Activated naive CD8-positive, alpha-beta T cell treated with anti-CD3 and anti-CD28 coated beads, Interleukin-2, amount 10 ng/mL, durations not matched to agents 7 days and 5 days (primary cell): ENCODE measurements at regions not wholly inside any gene's neighbourhood (a gene's known extent, or its start where the extent isn't known, plus 50 kb on each side); places are given as distances from the start of the nearest gene placed in this dataset.
"Not testable (repeated sequence)": the region's sequence is repeated elsewhere in the genome, so short reads cannot be mapped to it uniquely, and the experiment has no call there.

Experiments used
- ATAC-seq: fragments of 150-1000 bp; cut with Tn5 transposase; one replicate; pipeline ENCODE4 v1.10.0; 2021; ENCODE audit warnings: low read depth, moderate library complexity
- POLR2A ChIA-PET: fragments of 350-600 bp; sonication (Branson Sonifier 250); formaldehyde crosslinking; loops from one replicate; lab custom pipeline; 2021; ENCODE audit warnings: antibody characterized with exemption; lab: Charles Lee
- DNase-seq: peaks from one replicate; pipeline ENCODE4 v3.0.0; 2021
- H3K27ac Mint-ChIP-seq: one replicate; pipeline ENCODE4 v1.8.0; 2022; ENCODE audit warnings: mild to moderate bottlenecking, mixed read lengths
- H3K27me3 Mint-ChIP-seq: one replicate; pipeline ENCODE4 v1.8.0; 2022; ENCODE audit warnings: mild to moderate bottlenecking, moderate library complexity, mixed read lengths
- H3K36me3 Mint-ChIP-seq: one replicate; pipeline ENCODE4 v1.8.0; 2021; ENCODE audit warnings: mild to moderate bottlenecking, mixed read lengths
- H3K4me1 Mint-ChIP-seq: one replicate; pipeline ENCODE4 v1.8.0; 2021; ENCODE audit warnings: mixed read lengths
- H3K4me3 Mint-ChIP-seq: one replicate; pipeline ENCODE4 v1.8.0; 2022; ENCODE audit warnings: mild to moderate bottlenecking, moderate library complexity, mixed read lengths
- H3K9me3 Mint-ChIP-seq: one replicate; pipeline ENCODE4 v1.8.0; 2021; ENCODE audit warnings: mixed read lengths

GRCh38 chr4:138643827-138644226 lies 371.8 kb upstream of the NOCT start:
- POLR2A ChIA-PET, result no interaction called here
- Mint-ChIP-seq H3K36me3 (no peaks in the 10 kb centered on the region), H3K4me3 (no peak overlapping the region), H3K27me3 (no peaks in the 10 kb centered on the region), H3K9me3 (no peaks in the 10 kb centered on the region), H3K27ac (no peak overlapping the region), H3K4me1 (no peaks in the 10 kb centered on the region)
- DNase-seq, result no peak
- ATAC-seq, result no peak

- H3K36me3 Mint-ChIP-seq, result no peaks in the 10 kb centered on the region
- no peak overlapping the region for H3K4me3 Mint-ChIP-seq
- DNase-seq, result no peak
- no peak overlapping the region for H3K27ac Mint-ChIP-seq
- ATAC-seq, result no peak
- POLR2A ChIA-PET, result no interaction called here
- H3K9me3 Mint-ChIP-seq, result no peaks in the 10 kb centered on the region
- no peaks in the 10 kb centered on the region for H3K4me1 Mint-ChIP-seq
- peaks cover 4% of the 10 kb centered on the region for H3K27me3 Mint-ChIP-seq
Observed at GRCh38 chr4:138639018-138639741, 376.4 kb upstream of the NOCT start.

- peaks cover 4% of the 10 kb centered on the region for H3K27me3 Mint-ChIP-seq
- H3K4me3 Mint-ChIP-seq, result no peak overlapping the region
- ATAC-seq, result no peak
- H3K36me3 Mint-ChIP-seq, result no peaks in the 10 kb centered on the region
- no peaks in the 10 kb centered on the region for H3K4me1 Mint-ChIP-seq
- no peak for DNase-seq
- POLR2A ChIA-PET, result no interaction called here
- no peak overlapping the region for H3K27ac Mint-ChIP-seq
- no peaks in the 10 kb centered on the region for H3K9me3 Mint-ChIP-seq
Observed at GRCh38 chr4:138636781-138637180, 378.8 kb upstream of the NOCT start.

GRCh38 chr4:138634915-138635314 lies 380.7 kb upstream of the NOCT start:
- H3K27me3 Mint-ChIP-seq, result peaks cover 4% of the 10 kb centered on the region
- DNase-seq (no peak), ATAC-seq (no peak)
- no peak overlapping the region for H3K27ac Mint-ChIP-seq
- no peak overlapping the region for H3K4me3 Mint-ChIP-seq
- H3K9me3 Mint-ChIP-seq, result no peaks in the 10 kb centered on the region
- no peaks in the 10 kb centered on the region for H3K36me3 Mint-ChIP-seq
- POLR2A ChIA-PET, result no interaction called here
- no peaks in the 10 kb centered on the region for H3K4me1 Mint-ChIP-seq

GRCh38 chr4:138633580-138633904 lies 382.0 kb upstream of the NOCT start:
- Mint-ChIP-seq H3K4me3 (no peak overlapping the region), H3K27me3 (peaks cover 4% of the 10 kb centered on the region), H3K36me3 (no peaks in the 10 kb centered on the region), H3K4me1 (no peaks in the 10 kb centered on the region), H3K27ac (no peak overlapping the region), H3K9me3 (no peaks in the 10 kb centered on the region)
- ATAC-seq (no peak), DNase-seq (no peak)
- POLR2A ChIA-PET, result no interaction called here

GRCh38 chr4:138632856-138633579 lies 382.6 kb upstream of the NOCT start:
- no peaks in the 10 kb centered on the region for H3K4me1 Mint-ChIP-seq
- no peak overlapping the region for H3K4me3 Mint-ChIP-seq
- no peaks in the 10 kb centered on the region for H3K9me3 Mint-ChIP-seq
- no peak for ATAC-seq
- peaks cover 4% of the 10 kb centered on the region for H3K27me3 Mint-ChIP-seq
- POLR2A ChIA-PET, result no interaction called here
- DNase-seq, result no peak
- no peaks in the 10 kb centered on the region for H3K36me3 Mint-ChIP-seq
- no peak overlapping the region for H3K27ac Mint-ChIP-seq

GRCh38 chr4:138630666-138631065 lies 384.9 kb upstream of the NOCT start:
- no peak overlapping the region for H3K27ac Mint-ChIP-seq

GRCh38 chr4:138629669-138630068 lies 385.9 kb upstream of the NOCT start:
- no peak for ATAC-seq
- no peak for DNase-seq
- POLR2A ChIA-PET, result no interaction called here
- no peaks in the 10 kb centered on the region for H3K27me3 Mint-ChIP-seq
- H3K4me1 Mint-ChIP-seq, result no peaks in the 10 kb centered on the region
- no peaks in the 10 kb centered on the region for H3K36me3 Mint-ChIP-seq
- H3K4me3 Mint-ChIP-seq, result no peak overlapping the region
- H3K9me3 Mint-ChIP-seq, result no peaks in the 10 kb centered on the region
- no peak overlapping the region for H3K27ac Mint-ChIP-seq

More at GRCh38 chr4:138630666-138631065, 384.9 kb upstream of the NOCT start:
- Mint-ChIP-seq H3K9me3 (no peaks in the 10 kb centered on the region), H3K36me3 (no peaks in the 10 kb centered on the region), H3K27me3 (no peaks in the 10 kb centered on the region), H3K4me3 (no peak overlapping the region), H3K4me1 (no peaks in the 10 kb centered on the region)
- ATAC-seq, result no peak
- POLR2A ChIA-PET, result no interaction called here
- DNase-seq, result no peak

GRCh38 chr4:138627096-138627495 lies 384.9 kb upstream of the SLC7A11 start:
- Mint-ChIP-seq H3K36me3 (no peaks in the 10 kb centered on the region), H3K27me3 (peaks cover 1% of the 10 kb centered on the region), H3K4me3 (no peak overlapping the region), H3K4me1 (no peaks in the 10 kb centered on the region), H3K9me3 (no peaks in the 10 kb centered on the region), H3K27ac (no peak overlapping the region)
- POLR2A ChIA-PET, result no interaction called here
- ATAC-seq (no peak), DNase-seq (no peak)

- H3K4me1 Mint-ChIP-seq, H3K27me3 Mint-ChIP-seq, POLR2A ChIA-PET, ATAC-seq, DNase-seq, H3K36me3 Mint-ChIP-seq, H3K9me3 Mint-ChIP-seq, H3K27ac Mint-ChIP-seq, H3K4me3 Mint-ChIP-seq: not testable (repeated sequence)
Observed at GRCh38 chr4:138622362-138622761, 380.2 kb upstream of the SLC7A11 start.

- POLR2A ChIA-PET, result no interaction called here
- H3K4me1 Mint-ChIP-seq, result no peaks in the 10 kb centered on the region
- H3K4me3 Mint-ChIP-seq, result no peak overlapping the region
- no peak for ATAC-seq
- peaks cover 2% of the 10 kb centered on the region for H3K9me3 Mint-ChIP-seq
- H3K27ac Mint-ChIP-seq, result no peak overlapping the region
- DNase-seq, result no peak
- no peaks in the 10 kb centered on the region for H3K27me3 Mint-ChIP-seq
- no peaks in the 10 kb centered on the region for H3K36me3 Mint-ChIP-seq
Observed at GRCh38 chr4:138616775-138617174, 374.6 kb upstream of the SLC7A11 start.

GRCh38 chr4:138614398-138615142 lies 372.4 kb upstream of the SLC7A11 start:
- DNase-seq (no peak), ATAC-seq (no peak)
- Mint-ChIP-seq H3K36me3 (no peaks in the 10 kb centered on the region), H3K4me3 (no peak overlapping the region), H3K27me3 (no peaks in the 10 kb centered on the region), H3K9me3 (no peaks in the 10 kb centered on the region), H3K27ac (no peak overlapping the region), H3K4me1 (no peaks in the 10 kb centered on the region)
- POLR2A ChIA-PET, result no interaction called here

- Mint-ChIP-seq H3K27ac (no peak overlapping the region), H3K9me3 (no peaks in the 10 kb centered on the region), H3K4me1 (no peaks in the 10 kb centered on the region), H3K27me3 (no peaks in the 10 kb centered on the region), H3K36me3 (no peaks in the 10 kb centered on the region), H3K4me3 (no peak overlapping the region)
- DNase-seq (no peak), ATAC-seq (no peak)
- POLR2A ChIA-PET, result no interaction called here
Observed at GRCh38 chr4:138612428-138612827, 370.3 kb upstream of the SLC7A11 start.

GRCh38 chr4:138611721-138612120 lies 369.6 kb upstream of the SLC7A11 start:
- H3K4me1 Mint-ChIP-seq, result no peaks in the 10 kb centered on the region

More at GRCh38 chr4:138611721-138612120, 369.6 kb upstream of the SLC7A11 start:
- H3K9me3 Mint-ChIP-seq, result peaks cover under 1% of the 10 kb centered on the region
- no peak for DNase-seq
- no peak overlapping the region for H3K4me3 Mint-ChIP-seq
- no peaks in the 10 kb centered on the region for H3K27me3 Mint-ChIP-seq
- POLR2A ChIA-PET, result no interaction called here
- no peaks in the 10 kb centered on the region for H3K36me3 Mint-ChIP-seq
- H3K27ac Mint-ChIP-seq, result no peak overlapping the region
- ATAC-seq, result no peak
